ENCODE measurements at regions not wholly inside any gene's neighbourhood (a gene's known extent, or its start where the extent isn't known, plus 50 kb on each side); places are given as distances from the start of the nearest gene placed in this dataset.
A peak's percentile ranks its signal among the peaks of the same experiment; 100 is the strongest.

DNA sequence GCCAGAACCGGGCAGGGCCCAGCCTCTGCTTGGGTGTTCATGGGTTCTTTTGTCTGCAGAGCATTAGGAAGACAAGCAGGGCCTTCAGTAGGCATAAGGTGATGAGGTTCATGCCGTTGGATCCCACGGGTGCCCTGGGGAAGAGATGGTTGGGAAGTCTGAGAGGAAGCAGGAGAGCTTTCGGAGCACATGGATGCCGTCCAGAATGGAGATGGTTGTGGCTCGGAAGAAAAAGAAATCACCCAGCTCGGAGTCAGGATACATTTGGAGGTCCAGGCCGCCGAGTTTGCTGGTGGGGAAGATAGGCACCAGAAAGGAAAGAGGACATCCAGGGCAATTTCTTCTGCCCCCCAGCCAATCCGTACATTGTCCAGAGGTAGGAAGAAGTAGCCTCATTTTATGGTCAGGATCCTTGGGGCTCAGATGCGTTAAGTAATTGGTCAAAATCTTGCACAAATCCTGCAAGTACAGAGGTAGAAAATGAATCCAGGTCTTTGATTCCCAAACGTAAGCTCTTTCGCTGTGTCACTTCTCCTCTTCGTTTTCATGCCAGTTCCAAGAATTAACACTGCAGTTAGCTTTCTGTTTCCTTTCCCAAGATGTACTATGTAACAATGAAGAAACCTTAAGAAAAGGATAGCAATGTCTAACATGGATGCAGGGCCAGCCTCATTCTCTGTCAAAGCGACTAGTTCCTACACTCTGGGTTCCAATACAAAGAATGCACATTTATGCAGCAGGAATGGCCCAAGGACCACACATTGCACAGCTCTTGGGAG is 147.8 kb upstream of the KLF6 start:
- ATAC-seq, result no peak
- intact Hi-C loops (cut with DNase I), result no loop called here
- 92% methylated on average over 15 of the region's 15 CpGs for WGBS
- no peak overlapping the region for H3K27ac ChIP-seq (ENCODE audit: low read length)
- DNase-seq, result peak in 1 of 3 donors; percentile 44
- no peaks in the 10 kb centered on the region for H3K4me1 ChIP-seq (ENCODE audit: control insufficient read depth, insufficient read depth, low read length)
- no peak overlapping the region for H3K4me3 ChIP-seq (ENCODE audit: low read length)
- no peaks in the 10 kb centered on the region for H3K9me3 ChIP-seq (ENCODE audit: control insufficient read depth, low read length)
- H3K27me3 ChIP-seq (ENCODE audit: control insufficient read depth, insufficient read depth), result no peaks in the 10 kb centered on the region

GRCh38 chr10:3931901-3932300 is 146.9 kb upstream of the KLF6 start:
- H3K4me3 ChIP-seq (ENCODE audit: low read length), result no peak overlapping the region
- intact Hi-C loops (cut with DNase I), result no loop called here
- no peak for ATAC-seq

GRCh38 chr10:3931224-3931623 is 146.2 kb upstream of the KLF6 start:
- whole genome bisulfite sequencing, result 89% methylated on average over 6 of the region's 6 CpGs
- no peaks in the 10 kb centered on the region for H3K9me3 ChIP-seq (ENCODE audit: control insufficient read depth, low read length)
- no peak for ATAC-seq
- H3K27me3 ChIP-seq (ENCODE audit: control insufficient read depth, insufficient read depth), result no peaks in the 10 kb centered on the region
- H3K4me3 ChIP-seq (ENCODE audit: low read length), result no peak overlapping the region
- no peak overlapping the region for H3K27ac ChIP-seq (ENCODE audit: low read length)
- intact Hi-C loops (cut with DNase I), result no loop called here
- DNase-seq, result no peak
- H3K4me1 ChIP-seq (ENCODE audit: control insufficient read depth, insufficient read depth, low read length), result peaks cover 4% of the 10 kb centered on the region

More at GRCh38 chr10:3931901-3932300, 146.9 kb upstream of the KLF6 start:
- H3K4me1 ChIP-seq (ENCODE audit: control insufficient read depth, insufficient read depth, low read length), result peaks cover 4% of the 10 kb centered on the region
- no peak for DNase-seq
- no peaks in the 10 kb centered on the region for H3K27me3 ChIP-seq (ENCODE audit: control insufficient read depth, insufficient read depth)
- no peaks in the 10 kb centered on the region for H3K9me3 ChIP-seq (ENCODE audit: control insufficient read depth, low read length)
- no peak overlapping the region for H3K27ac ChIP-seq (ENCODE audit: low read length)
- WGBS, result 96% methylated on average over 7 of the region's 7 CpGs

GRCh38 chr10:3928569-3928968 is 143.6 kb upstream of the KLF6 start:
- no peaks in the 10 kb centered on the region for H3K27me3 ChIP-seq (ENCODE audit: control insufficient read depth, insufficient read depth)
- 86% methylated on average over 2 of the region's 2 CpGs for WGBS
- H3K4me3 ChIP-seq (ENCODE audit: low read length), result no peak overlapping the region
- DNase-seq, result no peak
- no peaks in the 10 kb centered on the region for H3K9me3 ChIP-seq (ENCODE audit: control insufficient read depth, low read length)
- no peak for ATAC-seq
- H3K4me1 ChIP-seq (ENCODE audit: control insufficient read depth, insufficient read depth, low read length), result peaks cover 4% of the 10 kb centered on the region
- H3K27ac ChIP-seq (ENCODE audit: low read length), result no peak overlapping the region
- intact Hi-C loops (cut with DNase I), result no loop called here

DNA sequence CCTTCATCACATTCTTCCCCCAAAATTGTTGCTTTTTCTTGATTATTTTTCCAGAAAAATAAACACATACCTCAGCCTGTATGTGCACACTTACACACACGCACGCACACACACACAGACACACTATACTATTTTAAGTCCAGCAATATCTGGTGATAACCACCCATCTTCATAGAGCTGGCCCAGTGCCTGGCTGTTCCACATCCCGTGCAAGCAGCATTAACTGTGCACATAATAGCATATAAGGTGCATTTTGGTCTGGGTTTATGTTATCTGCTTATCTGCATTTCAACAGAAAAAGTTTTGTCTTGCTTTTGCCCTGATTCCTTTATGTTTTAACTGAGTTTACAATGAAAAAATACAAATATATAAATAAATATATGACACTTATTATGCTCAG is 143.1 kb upstream of the KLF6 start:
- Histone ChIP-seq H3K27me3 (ENCODE audit: control insufficient read depth, insufficient read depth) (no peaks in the 10 kb centered on the region), H3K4me1 (ENCODE audit: control insufficient read depth, insufficient read depth, low read length) (peaks cover 4% of the 10 kb centered on the region), H3K4me3 (ENCODE audit: low read length) (no peak overlapping the region), H3K27ac (ENCODE audit: low read length) (no peak overlapping the region), H3K9me3 (ENCODE audit: control insufficient read depth, low read length) (no peaks in the 10 kb centered on the region)
- peak in 1 of 3 donors; percentile 58 for DNase-seq
- intact Hi-C loops (cut with DNase I), result no loop called here
- ATAC-seq, result no peak
- WGBS, result 56% methylated on average over 3 of the region's 3 CpGs

- no peaks in the 10 kb centered on the region for H3K27me3 ChIP-seq (ENCODE audit: control insufficient read depth, insufficient read depth)
- H3K4me3 ChIP-seq (ENCODE audit: low read length), result no peak overlapping the region
- H3K27ac ChIP-seq (ENCODE audit: low read length), result no peak overlapping the region
- peak; percentile 52 to 55 for ATAC-seq
- H3K9me3 ChIP-seq (ENCODE audit: control insufficient read depth, low read length), result no peaks in the 10 kb centered on the region
- DNase-seq, result peak in 1 of 3 donors; percentile 41
- H3K4me1 ChIP-seq (ENCODE audit: control insufficient read depth, insufficient read depth, low read length), result peaks cover 4% of the 10 kb centered on the region
- WGBS, result 56% methylated on average over 18 of the region's 18 CpGs
- intact Hi-C loops (cut with DNase I), result no loop called here
These were observed 141.9 kb upstream of the KLF6 start for GRCh38 chr10:3926675-3927525.

- Histone ChIP-seq H3K27me3 (ENCODE audit: control insufficient read depth, insufficient read depth) (no peaks in the 10 kb centered on the region), H3K27ac (ENCODE audit: low read length) (no peak overlapping the region), H3K9me3 (ENCODE audit: control insufficient read depth, low read length) (no peaks in the 10 kb centered on the region), H3K4me1 (ENCODE audit: control insufficient read depth, insufficient read depth, low read length) (peaks cover 4% of the 10 kb centered on the region), H3K4me3 (ENCODE audit: low read length) (no peak overlapping the region)
- 91% methylated on average over 4 of the region's 4 CpGs for WGBS
- no peak for ATAC-seq
- no peak for DNase-seq
- intact Hi-C loops (cut with DNase I), result no loop called here
These were observed 141.2 kb upstream of the KLF6 start for GRCh38 chr10:3926258-3926657.

GRCh38 chr10:3925184-3925583 is 140.2 kb upstream of the KLF6 start:
- DNase-seq (no peak), ATAC-seq (no peak)
- H3K27me3 ChIP-seq (ENCODE audit: control insufficient read depth, insufficient read depth), result no peaks in the 10 kb centered on the region
- no peak overlapping the region for H3K4me3 ChIP-seq (ENCODE audit: low read length)
- intact Hi-C loops (cut with DNase I), result no loop called here
- H3K4me1 ChIP-seq (ENCODE audit: control insufficient read depth, insufficient read depth, low read length), result peaks cover 4% of the 10 kb centered on the region
- H3K27ac ChIP-seq (ENCODE audit: low read length), result no peak overlapping the region
- WGBS, result 86% methylated on average over 4 of the region's 4 CpGs
- no peaks in the 10 kb centered on the region for H3K9me3 ChIP-seq (ENCODE audit: control insufficient read depth, low read length)

DNA sequence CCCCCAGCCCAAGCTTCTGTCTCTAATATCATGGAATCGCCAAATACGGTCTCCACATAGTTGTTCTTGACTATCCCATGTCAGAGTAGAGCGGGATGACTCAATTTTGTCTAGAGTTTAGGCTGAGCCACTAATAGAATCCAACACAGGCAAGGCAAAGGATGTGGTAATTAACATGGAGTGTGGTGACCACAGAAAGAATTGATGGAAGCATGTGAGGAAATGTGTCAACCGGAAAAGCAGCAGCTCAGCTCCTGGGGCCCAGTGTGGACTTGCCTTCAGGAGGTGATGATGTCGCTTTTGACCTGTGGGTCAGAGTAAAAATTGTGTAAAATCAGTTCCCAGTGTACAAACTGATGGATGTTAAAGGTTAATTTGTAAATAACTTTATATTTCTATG is 139.3 kb upstream of the KLF6 start:
- intact Hi-C loops (cut with DNase I), result no loop called here
- no peak overlapping the region for H3K27ac ChIP-seq (ENCODE audit: low read length)
- H3K27me3 ChIP-seq (ENCODE audit: control insufficient read depth, insufficient read depth), result no peaks in the 10 kb centered on the region
- WGBS, result 60% methylated on average over 5 of the region's 5 CpGs
- DNase-seq (no peak), ATAC-seq (peak in 1 of 2 donors; percentile 57)
- H3K4me1 ChIP-seq (ENCODE audit: control insufficient read depth, insufficient read depth, low read length), result peaks cover 4% of the 10 kb centered on the region
- no peaks in the 10 kb centered on the region for H3K9me3 ChIP-seq (ENCODE audit: control insufficient read depth, low read length)
- no peak overlapping the region for H3K4me3 ChIP-seq (ENCODE audit: low read length)

GRCh38 chr10:3923033-3923432 is 138.0 kb upstream of the KLF6 start:
- Histone ChIP-seq H3K27me3 (ENCODE audit: control insufficient read depth, insufficient read depth) (no peaks in the 10 kb centered on the region), H3K4me1 (ENCODE audit: control insufficient read depth, insufficient read depth, low read length) (peaks cover 4% of the 10 kb centered on the region), H3K9me3 (ENCODE audit: control insufficient read depth, low read length) (no peaks in the 10 kb centered on the region), H3K27ac (ENCODE audit: low read length) (no peak overlapping the region), H3K4me3 (ENCODE audit: low read length) (no peak overlapping the region)
- DNase-seq (no peak), ATAC-seq (no peak)
- intact Hi-C loops (cut with DNase I), result no loop called here
- WGBS, result 70% methylated on average over 4 of the region's 4 CpGs

DNA sequence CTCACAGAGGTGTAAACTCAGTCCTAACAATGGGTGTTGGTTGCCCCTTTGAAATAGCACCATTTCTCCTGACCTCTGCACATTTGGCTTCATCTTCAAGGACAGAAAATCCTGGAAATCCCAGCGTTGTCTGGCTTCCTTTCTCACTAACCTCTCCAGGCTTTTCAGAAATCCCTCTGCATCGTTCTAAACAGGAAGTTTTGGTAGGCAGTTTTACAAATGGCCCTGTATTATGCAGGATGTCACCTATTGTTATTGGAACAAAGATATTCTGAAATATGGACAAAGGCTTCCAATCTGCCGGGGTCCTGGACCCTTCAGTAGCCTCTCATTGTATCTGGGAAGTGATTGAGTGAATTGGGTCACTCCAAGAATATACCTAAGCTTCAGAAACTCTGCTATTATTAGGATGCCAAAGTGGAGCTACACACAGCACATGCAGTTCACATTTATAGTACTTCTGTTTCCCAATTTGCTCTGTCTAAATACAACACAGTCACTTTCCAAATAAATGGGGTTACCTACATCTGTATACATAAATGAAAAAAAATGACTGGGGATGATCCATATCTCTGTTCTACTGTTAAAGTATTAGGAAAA is 134.8 kb upstream of the KLF6 start:
- ATAC-seq (peak in 1 of 2 donors; percentile 77), DNase-seq (no peak)
- WGBS, result 23% methylated on average over 3 of the region's 3 CpGs
- Histone ChIP-seq H3K4me3 (ENCODE audit: low read length) (no peak overlapping the region), H3K27ac (ENCODE audit: low read length) (peak overlapping the region; percentile 51), H3K9me3 (ENCODE audit: control insufficient read depth, low read length) (no peaks in the 10 kb centered on the region), H3K4me1 (ENCODE audit: control insufficient read depth, insufficient read depth, low read length) (no peaks in the 10 kb centered on the region), H3K27me3 (ENCODE audit: control insufficient read depth, insufficient read depth) (no peaks in the 10 kb centered on the region)
- intact Hi-C loops (cut with DNase I), result loop anchor here in 1 of 4 donors (10.0 kb wide), 1 partner anchor 135 kb away; the partner anchor contains the start of gene KLF6
